Suppressor macrophage treated with lipopolysaccharide for 1 hour (primary cell): ENCODE measurements at regions not wholly inside any gene's neighbourhood (a gene's known extent, or its start where the extent isn't known, plus 50 kb on each side); places are given as distances from the start of the nearest gene placed in this dataset.
A peak's percentile ranks its signal among the peaks of the same experiment; 100 is the strongest.
"Not testable (repeated sequence)": the region's sequence is repeated elsewhere in the genome, so short reads cannot be mapped to it uniquely, and the experiment has no call there.

ENCODE experiments used
- DNase-seq, 3 donors: peaks; one replicate each; pipeline ENCODE4 v3.0.0-alpha.2; 2020 to 2022

DNA sequence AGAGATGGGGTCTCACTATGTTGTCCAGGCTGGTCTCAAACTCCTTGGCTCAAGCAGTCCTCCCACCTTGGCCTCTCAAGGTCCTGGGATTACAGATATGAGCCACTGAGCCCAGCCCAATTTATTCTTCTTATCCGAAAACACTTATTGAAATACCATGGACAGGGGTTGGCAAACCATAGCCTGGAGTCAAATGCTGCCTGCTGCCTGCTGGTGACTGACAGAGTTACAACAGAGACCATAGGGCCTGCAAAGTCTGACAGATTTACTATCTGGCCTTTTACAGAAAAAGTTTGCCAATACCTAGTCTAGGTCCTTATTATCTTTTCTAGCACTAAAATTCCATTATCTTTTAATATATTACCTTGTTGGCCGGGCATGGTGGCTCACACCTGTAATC, 87.1 kb upstream of the ZNF281 start:
- DNase-seq = no peak

DNA sequence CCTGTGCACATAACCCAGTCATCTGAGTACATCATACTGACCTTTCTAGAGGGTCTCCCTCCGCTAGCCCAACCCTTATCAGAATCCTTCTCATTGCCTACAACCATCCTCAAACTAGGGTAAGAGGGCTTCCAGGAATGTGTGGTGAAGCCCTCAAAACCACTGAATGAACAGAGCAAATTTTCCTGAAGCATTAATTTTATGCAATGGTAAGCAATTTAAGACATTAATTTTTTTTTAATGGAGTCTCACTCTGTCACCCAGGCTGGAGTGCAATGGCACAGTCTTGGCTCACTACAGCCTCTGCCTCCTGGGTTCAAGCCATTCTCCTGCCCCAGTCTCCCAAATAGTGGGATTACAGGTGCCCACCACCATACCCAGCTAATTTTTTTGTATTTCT, 86.1 kb upstream of the ZNF281 start:
- no peak for DNase-seq

DNA sequence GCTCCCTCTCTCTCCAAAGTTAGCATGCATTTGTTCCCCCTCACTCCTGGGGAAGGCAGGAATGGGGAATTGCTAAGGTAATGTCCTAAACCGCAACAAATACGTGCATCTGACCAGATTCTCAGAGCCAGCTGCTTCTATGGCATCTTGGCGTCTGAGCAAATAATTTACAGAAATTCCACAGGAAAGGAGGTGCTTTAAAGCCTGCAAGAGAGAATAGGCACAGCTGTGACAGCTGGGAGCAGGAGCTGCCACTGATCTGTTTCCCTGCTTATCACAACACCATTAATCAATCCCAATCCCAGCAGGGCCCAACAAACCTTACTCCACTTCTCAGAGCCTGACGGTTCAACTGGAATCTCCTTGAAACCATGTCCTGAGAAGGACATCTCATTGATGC, 83.5 kb upstream of the ZNF281 start:
- DNase-seq = no peak

DNA sequence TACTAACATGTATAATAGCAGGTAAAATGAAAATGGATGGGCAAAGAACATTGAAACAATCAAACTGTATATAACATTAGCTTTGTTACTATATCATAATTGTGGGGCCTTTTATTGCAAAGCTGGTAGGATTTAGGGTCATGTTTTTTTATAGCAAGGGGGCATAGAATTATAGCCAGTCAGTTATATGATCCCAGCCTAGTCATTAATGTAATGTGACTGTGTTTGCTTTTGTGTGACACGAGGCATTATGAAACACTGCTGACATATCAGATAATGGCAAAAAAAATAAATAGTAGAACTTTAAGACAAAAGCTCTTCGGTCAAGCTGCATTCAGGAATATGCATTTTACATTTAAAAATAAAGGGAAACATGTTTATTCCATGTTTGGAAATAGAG, 81.3 kb upstream of the ZNF281 start:
- no peak for DNase-seq

DNA sequence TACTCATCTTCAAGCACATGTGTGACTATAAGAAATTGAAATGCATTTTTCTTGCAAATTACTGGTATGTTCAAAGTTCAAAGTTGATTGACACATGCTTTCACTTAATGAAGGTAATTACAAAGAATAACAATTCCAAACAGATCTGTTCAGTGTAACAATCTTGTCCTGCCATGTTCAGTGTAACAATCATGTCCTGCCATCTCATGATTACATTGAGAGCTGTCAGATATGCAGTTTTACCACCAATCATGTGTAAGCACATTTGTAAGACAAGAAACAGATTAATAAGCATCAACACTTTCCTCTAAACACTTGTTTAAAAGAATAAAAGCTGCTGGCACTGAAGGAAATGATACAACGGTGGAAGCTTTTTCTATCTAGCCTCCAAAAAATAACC, 80.3 kb upstream of the ZNF281 start:
- DNase-seq = no peak

DNA sequence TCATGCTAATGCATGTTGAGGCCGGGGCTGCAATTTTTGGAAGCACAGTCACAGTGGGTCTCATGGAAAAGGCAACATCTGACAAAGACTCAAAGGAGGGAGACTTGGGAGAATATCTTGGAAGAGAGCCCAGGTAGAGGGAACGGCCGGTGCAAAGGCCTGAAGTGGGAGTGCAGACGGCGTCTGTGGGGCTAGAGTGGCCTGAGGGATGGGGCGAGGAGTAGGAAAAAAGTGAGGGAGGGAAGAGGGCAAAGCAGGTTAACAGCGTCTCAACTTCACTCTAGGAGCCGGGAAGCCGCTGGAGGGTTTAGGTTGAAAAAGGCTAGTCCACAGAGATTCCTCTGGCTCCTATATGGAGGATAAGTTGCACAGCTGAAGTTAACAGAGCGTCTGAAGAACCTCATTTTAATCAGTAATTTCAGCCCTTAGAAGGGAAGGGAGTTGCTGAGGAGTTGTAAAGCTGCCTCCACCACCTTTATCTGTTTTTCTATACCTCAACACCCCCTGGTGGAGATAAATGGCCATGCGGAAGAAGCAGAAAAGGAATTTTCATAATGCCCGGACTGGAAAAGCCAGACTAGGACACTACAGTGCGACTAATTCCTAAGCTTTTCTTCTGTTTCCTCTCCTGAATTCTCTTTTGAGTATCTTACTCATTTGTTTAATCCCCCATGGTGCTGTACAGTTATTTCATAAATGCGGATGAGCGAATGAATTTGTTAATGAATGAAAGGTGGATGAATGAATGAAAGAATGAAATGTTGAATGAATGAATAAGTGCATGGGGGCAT, 78.7 kb upstream of the ZNF281 start:
- peak; percentile 74 to 84 (median 79) for DNase-seq

DNA sequence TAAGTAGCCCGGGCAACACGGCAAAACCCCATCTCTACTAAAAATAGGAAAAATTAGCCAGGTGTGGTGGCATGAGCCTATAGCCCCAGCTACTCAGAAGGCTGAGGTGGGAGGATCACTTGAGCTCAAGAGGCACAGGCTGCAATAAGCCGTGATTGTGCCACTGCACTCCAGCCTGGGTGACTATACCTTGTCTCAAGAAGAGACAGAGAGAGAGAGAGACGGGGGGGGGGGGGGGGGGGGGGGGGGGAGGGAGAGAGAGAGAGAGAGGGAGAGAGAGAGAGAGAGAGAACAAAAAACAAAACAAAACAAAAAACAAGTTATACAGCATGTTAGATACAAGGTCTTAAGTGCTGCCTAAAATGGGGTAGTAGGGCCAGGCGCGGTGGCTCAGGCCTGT, 77.8 kb upstream of the ZNF281 start:
- DNase-seq = no peak

DNA sequence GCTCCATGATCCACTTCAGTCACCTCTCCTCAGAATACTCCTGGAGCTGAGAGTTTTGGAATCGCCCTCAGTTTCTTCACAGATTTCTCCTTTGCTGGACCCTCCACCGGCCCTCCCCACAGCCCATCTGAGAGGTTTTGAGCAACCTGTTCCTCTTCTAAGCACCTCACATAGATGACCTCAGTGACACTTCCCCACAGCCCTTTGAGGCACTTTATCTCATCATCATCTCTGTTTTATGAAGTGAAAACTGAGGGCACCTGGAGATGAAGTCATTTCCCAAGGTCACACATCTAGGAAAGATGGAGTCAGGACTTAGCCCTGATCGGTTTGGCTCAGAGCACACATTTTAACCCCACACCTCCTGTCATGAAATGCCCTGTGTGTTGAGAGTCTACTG, 76.8 kb upstream of the ZNF281 start:
- DNase-seq = no peak

DNA sequence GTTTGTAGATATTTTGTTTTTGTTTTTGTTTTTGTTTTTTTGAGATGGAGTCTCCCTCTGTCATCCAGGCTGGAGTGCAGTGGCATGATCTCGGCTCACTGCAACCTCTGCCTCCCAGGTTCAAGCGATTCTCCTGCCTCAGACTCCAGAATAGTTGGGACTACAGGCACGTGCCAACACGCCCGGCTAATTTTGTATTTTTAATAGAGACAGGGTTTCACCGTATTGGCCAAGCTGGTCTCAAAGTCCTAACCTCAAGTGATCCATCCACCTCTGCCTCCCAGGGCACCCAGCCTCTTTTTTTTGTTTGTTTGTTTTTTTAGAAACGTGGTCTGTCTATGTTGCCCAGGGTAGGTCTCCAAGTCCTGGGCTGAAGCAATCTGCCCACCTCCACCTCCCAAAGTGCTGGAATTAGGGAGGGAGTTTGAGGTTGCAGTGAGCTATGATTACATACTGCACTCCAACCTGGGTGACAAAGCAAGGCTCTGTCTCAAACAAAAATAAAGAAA, 74.7 kb upstream of the ZNF281 start:
- DNase-seq = not testable (repeated sequence)

DNA sequence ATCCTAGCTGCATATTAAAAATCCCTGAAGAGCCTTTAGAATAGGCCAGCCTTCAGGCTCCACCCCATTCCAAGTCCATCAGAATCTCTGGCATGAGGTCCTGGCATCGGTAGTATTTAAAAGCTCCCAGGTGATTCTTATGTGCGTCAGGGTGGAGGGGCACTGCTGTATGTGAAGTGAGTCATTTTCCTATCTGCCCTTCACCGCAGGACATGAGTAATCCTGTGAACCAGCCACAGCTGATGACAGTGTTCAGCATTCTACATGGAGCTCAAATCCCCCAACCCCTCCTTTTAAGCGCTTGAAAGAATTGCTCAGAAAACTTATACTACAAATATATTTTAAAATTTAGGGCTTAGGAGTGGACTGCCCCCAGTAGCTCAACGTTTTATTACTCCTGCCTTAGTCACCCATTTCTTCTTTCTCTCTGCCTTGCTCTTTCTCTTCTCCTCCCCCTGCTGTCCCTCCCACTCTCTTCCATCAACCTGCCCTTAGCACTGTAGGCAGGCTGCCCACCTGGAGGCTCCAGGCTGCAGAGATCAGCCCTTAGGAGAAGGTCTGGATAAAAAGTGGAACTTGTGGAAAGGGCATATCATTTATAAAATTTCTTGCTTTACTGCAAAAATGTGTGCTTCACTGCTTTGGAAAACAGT, 73.8 kb upstream of the ZNF281 start:
- DNase-seq = peak; percentile 48 to 67 (median 60)

DNA sequence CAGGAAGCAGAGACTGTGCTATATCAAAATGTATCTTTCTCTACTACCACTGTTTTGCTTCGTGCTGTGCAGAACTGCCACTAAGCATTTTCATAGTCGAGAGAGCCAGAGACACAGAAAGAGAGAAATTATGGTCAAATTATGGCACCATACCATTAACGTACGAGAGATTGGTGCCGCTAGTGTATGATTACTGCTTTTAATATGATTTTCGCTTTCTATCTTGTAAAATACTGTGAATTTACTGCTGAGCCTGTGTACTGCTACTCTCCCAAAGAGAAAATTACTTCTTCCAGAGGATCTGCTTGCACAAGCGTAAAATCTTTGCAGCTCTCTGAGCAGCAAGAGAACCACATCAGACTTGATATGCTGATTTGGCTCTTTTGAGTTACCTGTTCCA, 71.1 kb upstream of the ZNF281 start:
- no peak for DNase-seq

DNA sequence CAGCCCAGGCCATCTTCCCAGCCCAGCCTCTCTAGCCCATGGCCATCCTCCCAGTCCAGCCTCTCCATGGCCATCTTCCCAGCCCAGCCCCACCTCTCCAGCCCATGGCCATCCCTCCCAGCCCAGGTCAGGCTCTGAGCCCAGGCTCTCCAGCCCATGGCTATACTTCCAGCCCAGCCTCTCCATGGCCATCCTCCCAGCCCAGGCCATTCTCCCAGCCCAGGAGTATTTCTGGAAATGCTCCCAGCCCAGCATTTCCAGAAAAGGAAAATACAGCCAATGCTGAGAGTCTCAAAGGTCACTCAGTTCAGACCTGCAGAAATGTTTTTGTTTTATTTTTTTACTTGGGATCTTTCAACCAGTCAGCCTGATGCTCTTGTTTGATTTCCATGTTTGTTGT, 70.0 kb upstream of the ZNF281 start:
- DNase-seq = no peak

DNA sequence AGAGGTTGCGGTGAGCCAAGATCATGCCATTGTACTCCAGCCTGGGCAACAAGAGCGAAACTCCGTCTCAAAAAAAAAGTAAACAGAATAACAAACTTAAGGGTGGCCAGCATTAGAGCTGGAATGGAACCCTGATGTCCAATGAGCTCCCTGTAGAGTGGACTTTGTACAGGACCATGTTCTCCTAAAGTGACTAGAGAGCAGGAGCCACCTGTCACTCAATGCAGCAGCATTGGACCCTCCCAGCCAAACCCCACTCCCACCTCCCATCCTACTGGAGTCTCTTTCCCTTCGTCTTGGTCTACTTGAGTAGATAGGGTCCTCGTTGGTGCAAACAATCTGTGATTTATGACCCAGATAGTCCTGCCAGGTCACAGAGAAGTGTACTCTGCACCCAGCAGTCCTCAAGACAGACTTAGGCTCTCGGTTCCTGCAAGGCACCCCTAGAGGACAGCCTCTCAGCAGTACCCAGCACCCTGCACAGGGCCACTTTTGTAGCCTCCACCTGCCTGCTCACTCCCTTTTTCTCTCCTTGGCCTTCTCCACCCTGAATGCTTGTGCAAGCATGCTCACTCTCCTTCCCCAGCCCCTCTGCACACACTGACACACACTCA, 69.2 kb upstream of the ZNF281 start:
- no peak for DNase-seq

DNA sequence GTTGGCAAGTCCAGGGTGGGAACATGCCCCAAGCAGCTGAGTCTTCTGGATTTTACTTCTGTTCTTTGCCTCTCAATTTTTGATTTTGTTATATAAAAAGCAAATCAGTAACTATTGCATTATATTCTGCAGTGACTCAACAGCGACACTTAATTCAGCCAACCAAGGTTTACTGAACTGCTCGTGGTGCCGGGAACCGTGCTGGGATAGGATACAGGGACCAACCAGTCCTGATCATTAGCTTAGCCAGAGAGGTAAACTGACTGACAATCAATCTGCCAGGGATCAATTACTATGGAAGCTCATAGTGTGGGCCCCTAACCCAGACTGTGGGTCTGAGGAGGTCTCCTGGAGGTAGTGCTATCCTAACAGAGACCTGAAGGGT, 68.4 kb upstream of the ZNF281 start:
- no peak for DNase-seq

DNA sequence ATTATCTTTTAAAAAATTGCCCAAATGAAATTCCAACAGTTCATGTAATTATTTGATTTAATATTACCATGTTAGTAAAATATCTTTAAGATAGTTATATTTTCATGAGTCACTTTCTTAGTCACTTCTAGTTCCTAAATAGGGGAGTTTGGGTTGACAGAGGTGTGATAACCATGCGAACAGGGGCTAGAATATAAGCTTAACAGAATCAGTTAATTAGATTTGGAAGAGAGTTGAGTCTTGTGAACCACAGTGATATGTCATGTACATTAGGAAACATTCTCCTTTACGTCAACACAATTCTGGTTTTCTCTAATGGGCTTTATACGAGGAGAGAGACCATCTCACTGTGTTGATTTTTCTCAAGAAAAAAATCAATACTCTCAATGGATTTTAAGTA, 64.8 kb upstream of the ZNF281 start:
- no peak for DNase-seq

DNA sequence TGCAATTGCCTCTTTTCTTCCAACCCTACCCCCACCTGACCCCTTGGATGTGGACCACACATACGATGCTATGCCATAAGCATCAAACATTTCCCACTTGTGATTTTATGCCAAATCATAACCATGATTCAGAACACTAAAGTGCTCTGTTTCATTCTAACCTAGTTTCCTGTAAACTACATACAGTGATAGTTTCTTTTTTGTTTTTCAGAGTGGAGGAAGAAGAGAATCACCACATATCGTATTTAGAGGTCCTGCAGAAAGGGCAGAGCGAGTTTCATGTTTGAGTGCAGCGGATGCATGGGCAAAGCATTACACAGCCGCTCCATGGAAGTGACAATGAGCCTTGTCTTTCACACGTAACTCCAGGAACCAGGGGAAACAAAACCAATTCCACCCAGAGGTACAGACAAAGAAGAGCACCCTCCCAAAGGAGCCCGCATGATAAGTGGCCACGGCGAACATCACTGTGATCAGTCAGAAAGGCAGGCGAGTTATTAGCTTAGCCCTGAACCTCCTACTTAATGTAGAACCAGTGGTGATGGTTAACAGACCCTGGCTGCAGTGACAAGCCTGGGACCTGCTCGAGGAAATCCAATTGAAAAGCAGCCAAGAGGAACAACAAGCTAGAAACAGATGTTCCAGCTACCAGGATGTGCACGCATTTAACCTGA, 64.0 kb upstream of the ZNF281 start:
- no peak for DNase-seq

DNA sequence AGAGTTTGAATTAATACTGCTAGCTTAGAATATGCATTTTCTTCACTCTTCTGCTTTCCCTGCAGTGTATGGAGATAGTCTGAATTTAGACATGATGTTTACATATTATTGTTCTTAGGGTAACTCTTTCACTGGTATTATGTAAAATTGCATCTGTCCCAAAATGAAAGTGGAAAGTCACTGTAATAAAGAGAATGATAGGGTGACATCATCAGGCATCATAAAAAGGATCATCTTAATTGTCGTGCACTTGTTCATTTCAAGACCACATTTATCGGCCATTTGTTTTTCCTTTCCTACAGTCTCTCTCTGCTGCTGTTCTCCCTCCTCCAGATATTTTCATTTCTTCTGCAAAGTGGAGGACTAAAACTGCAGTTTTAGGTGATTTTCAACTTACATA, 61.9 kb upstream of the ZNF281 start:
- DNase-seq = no peak

DNA sequence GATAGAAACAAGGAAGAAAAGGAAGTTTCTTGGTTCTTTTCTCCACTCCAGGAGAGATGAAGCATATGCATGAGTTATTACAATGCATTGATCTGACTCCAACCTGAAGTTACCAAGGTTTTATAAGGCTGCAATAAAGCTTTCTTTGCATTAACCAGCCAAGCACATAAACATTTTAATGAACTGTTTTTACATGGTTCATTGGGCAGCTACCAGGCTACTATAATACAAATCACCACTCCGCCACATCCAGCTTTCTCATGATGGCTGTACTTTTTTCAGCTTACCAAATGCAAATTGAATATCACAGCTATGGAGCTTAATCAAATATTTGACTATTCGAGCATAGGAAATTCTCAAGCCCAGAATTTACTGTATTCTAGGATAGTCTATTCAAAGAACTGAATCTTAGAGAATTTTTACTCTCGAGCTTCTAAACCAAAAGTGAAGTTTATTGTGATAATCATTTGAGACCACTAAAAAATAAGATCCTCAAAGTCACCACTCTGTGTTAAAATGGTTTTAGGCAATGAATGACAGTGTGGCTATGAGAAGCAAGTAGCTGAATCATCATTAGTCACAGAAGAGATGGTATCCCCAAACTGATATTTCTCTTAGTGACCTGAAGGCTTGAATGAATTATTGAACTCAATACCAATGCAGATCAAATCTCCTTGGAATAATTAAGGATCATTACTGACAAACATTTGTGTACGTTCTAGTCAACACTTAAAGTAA, 58.6 kb upstream of the ZNF281 start:
- DNase-seq = peak in 1 of 3 donors; percentile 28

DNA sequence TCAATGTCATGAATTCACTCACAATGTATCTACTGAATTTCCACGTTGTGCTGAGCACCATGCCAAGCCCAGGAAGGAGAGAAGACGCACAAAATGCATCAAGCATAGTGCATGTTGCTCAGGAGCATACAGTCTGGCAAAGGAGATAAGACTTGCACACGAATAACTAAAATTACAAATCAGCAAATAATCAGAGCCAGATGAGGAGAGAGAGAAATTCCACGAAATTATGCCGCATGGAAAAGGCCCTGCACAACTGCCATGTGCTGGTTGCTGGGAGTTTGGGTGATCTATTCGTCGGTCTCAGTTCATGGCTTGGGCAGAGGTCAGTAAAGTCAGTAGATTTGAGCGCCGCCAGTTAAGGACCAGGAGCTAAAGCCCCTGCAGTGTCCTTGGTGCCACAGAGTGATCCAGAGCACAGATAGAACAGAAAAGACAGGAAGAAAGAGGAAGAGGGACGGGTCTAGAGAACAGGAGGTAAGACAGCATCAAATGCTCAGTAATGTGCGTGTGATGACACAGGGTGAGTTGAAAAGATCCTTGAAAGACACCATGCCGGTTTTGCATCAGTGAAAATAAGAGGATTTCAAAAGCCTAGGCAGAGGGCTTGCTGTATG, 55.1 kb upstream of the ZNF281 start:
- no peak for DNase-seq
